GM12892 (cell line): ENCODE measurements at regions not wholly inside any gene's neighbourhood (a gene's known extent, or its start where the extent isn't known, plus 50 kb on each side); places are given as distances from the start of the nearest gene placed in this dataset.

Experiments
- POLR2A ChIP-seq: IDR thresholded peaks from 2 replicates; pipeline ENCODE4 v1.6.1; 2011; ENCODE audit warnings: low read depth, low read length, control low read depth
- POLR2AphosphoS5 ChIP-seq: IDR thresholded peaks from 2 replicates; pipeline ENCODE4 v1.6.1; 2011; ENCODE audit warnings: low read depth, low read length, control low read depth
- TAF1 ChIP-seq: IDR thresholded peaks from 2 replicates; pipeline ENCODE4 v1.6.1; 2011; ENCODE audit warnings: low read depth, mild to moderate bottlenecking, control low read depth, low read length, borderline replicate concordance

GRCh38 chr7:370259-370625 lies 80.3 kb downstream of the FOXL3 start:
- TF ChIP-seq POLR2A (no peak), POLR2AphosphoS5 (no peak), TAF1 (no peak)
